ENCODE measurements at regions not wholly inside any gene's neighbourhood (a gene's known extent, or its start where the extent isn't known, plus 50 kb on each side); places are given as distances from the start of the nearest gene placed in this dataset.
"Not testable (repeated sequence)": the region's sequence is repeated elsewhere in the genome, so short reads cannot be mapped to it uniquely, and the experiment has no call there.

GRCh38 chr15:25624504-25625177 is 185.8 kb upstream of the UBE3A start:
- DNase-seq = no peak

- DNase-seq = no peak
Measured at GRCh38 chr15:25623708-25624107, 184.9 kb upstream of the UBE3A start.

GRCh38 chr15:25620466-25620865 is 181.6 kb upstream of the UBE3A start:
- DNase-seq = no peak

- no peak for DNase-seq
Measured at GRCh38 chr15:25619761-25620160, 180.9 kb upstream of the UBE3A start.

- no peak for DNase-seq
Measured at GRCh38 chr15:25619076-25619475, 180.3 kb upstream of the UBE3A start.

- DNase-seq = no peak
Measured at GRCh38 chr15:25618161-25618560, 179.3 kb upstream of the UBE3A start.

- no peak for DNase-seq
Measured at GRCh38 chr15:25616471-25616870, 177.6 kb upstream of the UBE3A start.

GRCh38 chr15:25613134-25613533 is 174.3 kb upstream of the UBE3A start:
- no peak for DNase-seq

GRCh38 chr15:25611603-25612002 is 172.8 kb upstream of the UBE3A start:
- DNase-seq = peak; percentile 61

GRCh38 chr15:25609371-25609770 is 170.5 kb upstream of the UBE3A start:
- DNase-seq = no peak

GRCh38 chr15:25608926-25609325 is 170.1 kb upstream of the UBE3A start:
- DNase-seq = no peak

- DNase-seq = no peak
Measured at GRCh38 chr15:25605151-25605550, 166.3 kb upstream of the UBE3A start.

- no peak for DNase-seq
Measured at GRCh38 chr15:25600751-25601150, 161.9 kb upstream of the UBE3A start.

- DNase-seq = no peak
Measured at GRCh38 chr15:25597571-25597970, 158.7 kb upstream of the UBE3A start.

- no peak for DNase-seq
Measured at GRCh38 chr15:25596644-25597562, 158.1 kb upstream of the UBE3A start.

GRCh38 chr15:25587616-25588340 is 149.0 kb upstream of the UBE3A start:
- no peak for DNase-seq

- DNase-seq = no peak
Measured at GRCh38 chr15:25582886-25583285, 144.1 kb upstream of the UBE3A start.

GRCh38 chr15:25579127-25579526 is 140.3 kb upstream of the UBE3A start:
- DNase-seq = no peak

GRCh38 chr15:25572191-25572590 is 133.4 kb upstream of the UBE3A start:
- DNase-seq = no peak

- DNase-seq = peak; percentile 32
Measured at GRCh38 chr15:25568751-25569150, 129.9 kb upstream of the UBE3A start.

- DNase-seq = not testable (repeated sequence)
Measured at GRCh38 chr15:25566545-25566944, 127.7 kb upstream of the UBE3A start.

GRCh38 chr15:25565470-25566264 is 126.8 kb upstream of the UBE3A start:
- DNase-seq = no peak

All from muscle of arm (tissue), 1 donor.